HEK293 (cell line): ENCODE measurements at regions not wholly inside any gene's neighbourhood (a gene's known extent, or its start where the extent isn't known, plus 50 kb on each side); places are given as distances from the start of the nearest gene placed in this dataset.

Experiments used
- CTCF ChIA-PET: fragments of 350-600 bp; formaldehyde crosslinking; extraction: SDS; loops from one replicate; lab custom pipeline; 2021; ENCODE audit warnings: antibody characterized with exemption; lab: Yijun Ruan, JAX
- POLR2A ChIA-PET: fragments of 300-600 bp; formaldehyde crosslinking; extraction: SDS; loops from one replicate; lab custom pipeline; 2020; ENCODE audit warnings: antibody characterized with exemption, inconsistent platforms; lab: Yijun Ruan, JAX
- H3K27ac ChIP-seq: fragments of 200-500 bp; sonication (Bioruptor generic); 2 replicates; pipeline ENCODE4 v1.5.1; 2014; ENCODE audit warnings: low read depth, low read length, control low read depth, inconsistent platforms; ENCODE audit errors: extremely low read depth
- H3K36me3 ChIP-seq, 2 experiments: fragments of 200-500 bp in 1 of 2; sonication (Bioruptor generic) in 1 of 2; 1 replicate in 1 of 2; 2 replicates in 1 of 2; pipeline ENCODE4 v1.5.1; 2014 to 2017; ENCODE audit warnings: inconsistent platforms in 2 of 2, low read length in 2 of 2; ENCODE audit not compliant: control insufficient read depth in 2 of 2, insufficient read depth in 1 of 2
- H3K4me1 ChIP-seq: fragments of 200-500 bp; sonication (Bioruptor generic); 2 replicates; pipeline ENCODE4 v1.5.1; 2014; ENCODE audit warnings: mild to moderate bottlenecking, low read length, inconsistent platforms; ENCODE audit not compliant: control insufficient read depth, insufficient read depth
- H3K4me3 ChIP-seq: 2 replicates; pipeline ENCODE4 v1.5.1; 2011; ENCODE audit warnings: low read depth, mild to moderate bottlenecking, control low read depth, low read length, moderate library complexity
- H3K9me3 ChIP-seq: fragments of 200-500 bp; sonication (Bioruptor generic); 2 replicates; pipeline ENCODE4 v1.5.1; 2014; ENCODE audit warnings: low read depth, low read length, inconsistent platforms; ENCODE audit not compliant: control insufficient read depth, insufficient read depth
- CTCF ChIP-seq: fragments of 450-650 bp; formaldehyde crosslinking; IDR thresholded peaks from 2 replicates; pipeline ENCODE4 v1.5.1; 2016; ENCODE audit warnings: missing biosample characterization, missing genetic modification characterization
- ELK4 ChIP-seq: IDR thresholded peaks from 2 replicates; pipeline ENCODE4 v1.6.1; 2011; ENCODE audit warnings: mild to moderate bottlenecking, low read depth, low read length, borderline replicate concordance
- GFI1B ChIP-seq: fragments of 450-650 bp; formaldehyde crosslinking; IDR thresholded peaks from 2 replicates; pipeline ENCODE4 v1.5.1; 2016; ENCODE audit warnings: missing biosample characterization, missing genetic modification characterization
- KLF16 ChIP-seq: fragments of 450-650 bp; formaldehyde crosslinking; IDR thresholded peaks from 2 replicates; pipeline ENCODE4 v1.5.1; 2017; ENCODE audit warnings: missing biosample characterization, missing genetic modification characterization
- MYNN ChIP-seq: fragments of 450-650 bp; formaldehyde crosslinking; IDR thresholded peaks from 2 replicates; pipeline ENCODE4 v1.5.1; 2016; ENCODE audit warnings: missing biosample characterization, missing genetic modification characterization, borderline replicate concordance
- PRDM6 ChIP-seq: fragments of 450-650 bp; formaldehyde crosslinking; IDR thresholded peaks from 2 replicates; pipeline ENCODE4 v1.5.1; 2017; ENCODE audit warnings: missing biosample characterization, missing genetic modification characterization
- SALL2 ChIP-seq: fragments of 450-650 bp; formaldehyde crosslinking; IDR thresholded peaks from 2 replicates; pipeline ENCODE4 v1.5.0; 2017; ENCODE audit warnings: missing biosample characterization, mild to moderate bottlenecking, missing genetic modification characterization, borderline replicate concordance
- TCF7L2 ChIP-seq: IDR thresholded peaks from 2 replicates; pipeline ENCODE4 v1.6.1; 2011; ENCODE audit warnings: low read depth, mild to moderate bottlenecking, inconsistent platforms, low read length, moderate library complexity, borderline replicate concordance
- ZBTB20 ChIP-seq: fragments of 450-650 bp; formaldehyde crosslinking; IDR thresholded peaks from 2 replicates; pipeline ENCODE4 v1.5.1; 2016; ENCODE audit warnings: missing biosample characterization, missing genetic modification characterization
- ZBTB6 ChIP-seq: fragments of 450-650 bp; formaldehyde crosslinking; IDR thresholded peaks from 2 replicates; pipeline ENCODE4 v1.5.1; 2017; ENCODE audit warnings: missing biosample characterization, missing genetic modification characterization
- ZBTB7A ChIP-seq: fragments of 450-650 bp; formaldehyde crosslinking; IDR thresholded peaks from 2 replicates; pipeline ENCODE4 v1.5.1; 2016; ENCODE audit warnings: low read depth, missing biosample characterization, missing genetic modification characterization
- ZNF132 ChIP-seq: fragments of 450-650 bp; formaldehyde crosslinking; IDR thresholded peaks from 2 replicates; pipeline ENCODE4 v1.5.1; 2017; ENCODE audit warnings: missing biosample characterization, missing genetic modification characterization, borderline replicate concordance
- ZNF157 ChIP-seq: fragments of 450-650 bp; formaldehyde crosslinking; IDR thresholded peaks from 2 replicates; pipeline ENCODE4 v1.5.1; 2016; ENCODE audit warnings: missing biosample characterization, missing genetic modification characterization
- ZNF19 ChIP-seq: fragments of 450-650 bp; formaldehyde crosslinking; IDR thresholded peaks from 2 replicates; pipeline ENCODE4; 2016; ENCODE audit warnings: missing biosample characterization, missing genetic modification characterization, low read depth
- ZNF37A ChIP-seq: fragments of 450-650 bp; IDR thresholded peaks from 2 replicates; pipeline ENCODE4 v1.5.1; 2018; ENCODE audit warnings: missing biosample characterization, missing genetic modification characterization
- ZNF555 ChIP-seq: fragments of 450-650 bp; formaldehyde crosslinking; conservative IDR thresholded peaks from 2 replicates; pipeline ENCODE4 v1.5.1; 2017; ENCODE audit warnings: missing biosample characterization, mild to moderate bottlenecking, missing genetic modification characterization, inconsistent platforms
- ZSCAN5A ChIP-seq: fragments of 450-650 bp; formaldehyde crosslinking; IDR thresholded peaks from 2 replicates; pipeline ENCODE4 v1.5.1; 2016; ENCODE audit warnings: missing biosample characterization, missing genetic modification characterization
- TF ChIP-seq, protein P1 (sequence below): fragments of 450-650 bp; formaldehyde crosslinking; optimal IDR thresholded peaks from 2 replicates; pipeline ENCODE3; 2016; ENCODE audit warnings: missing biosample characterization, mild to moderate bottlenecking, missing genetic modification characterization

DNA sequence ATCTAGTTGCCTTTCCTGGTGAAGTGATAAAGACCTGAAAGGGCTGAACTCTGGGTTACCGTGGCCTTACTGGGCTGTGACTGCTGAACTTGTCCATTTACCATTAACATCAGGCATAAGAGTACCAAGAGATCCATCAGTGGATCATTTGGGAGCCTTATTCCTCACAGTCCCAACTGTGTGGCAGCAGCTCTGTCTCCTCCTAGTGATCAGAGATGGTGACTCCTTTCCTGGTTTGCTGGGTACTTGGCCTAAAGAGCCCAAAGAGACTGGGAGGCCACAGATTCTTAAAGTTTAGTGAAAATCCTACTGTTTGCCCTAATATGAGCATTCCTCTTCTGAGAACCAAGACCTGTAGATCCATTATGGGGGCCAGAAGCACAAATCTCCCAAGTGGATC is 56.3 kb upstream of the ATP6AP2 start:
- CTCF ChIA-PET, result interaction anchor here (0.7 kb wide), 1 partner anchor 20 kb away, joined by 3 read pairs; no protein-coding TSS in a partner anchor

More for the DNA sequence above, 56.3 kb upstream of the ATP6AP2 start:
- no peak overlapping the region for H3K27ac ChIP-seq
- H3K4me3 ChIP-seq, result no peak overlapping the region
- TF ChIP-seq, protein P1, sequence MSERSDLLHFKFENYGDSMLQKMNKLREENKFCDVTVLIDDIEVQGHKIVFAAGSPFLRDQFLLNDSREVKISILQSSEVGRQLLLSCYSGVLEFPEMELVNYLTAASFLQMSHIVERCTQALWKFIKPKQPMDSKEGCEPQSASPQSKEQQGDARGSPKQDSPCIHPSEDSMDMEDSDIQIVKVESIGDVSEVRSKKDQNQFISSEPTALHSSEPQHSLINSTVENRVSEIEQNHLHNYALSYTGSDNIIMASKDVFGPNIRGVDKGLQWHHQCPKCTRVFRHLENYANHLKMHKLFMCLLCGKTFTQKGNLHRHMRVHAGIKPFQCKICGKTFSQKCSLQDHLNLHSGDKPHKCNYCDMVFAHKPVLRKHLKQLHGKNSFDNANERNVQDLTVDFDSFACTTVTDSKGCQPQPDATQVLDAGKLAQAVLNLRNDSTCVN (tag by site-specific recombination), result no peak
- no peak for TF ChIP-seq ZNF555 (tag by site-specific recombination)
- TF ChIP-seq ZBTB20 (tag by site-specific recombination), result no peak
- no peak for TF ChIP-seq KLF16 (tag by site-specific recombination)
- no peak for TF ChIP-seq ELK4
- TF ChIP-seq CTCF (tag by site-specific recombination), result no peak
- no peak for TF ChIP-seq ZNF157 (tag by site-specific recombination)
- TF ChIP-seq MYNN, result no peak
- TF ChIP-seq GFI1B (tag by site-specific recombination), result no peak
- TF ChIP-seq PRDM6 (tag by site-specific recombination), result no peak
- no peak for TF ChIP-seq ZBTB6 (tag by site-specific recombination)
- TF ChIP-seq TCF7L2, result no peak
- no peak for TF ChIP-seq ZNF132
- no peak for TF ChIP-seq ZNF19 (tag by site-specific recombination)
- TF ChIP-seq ZSCAN5A (tag by site-specific recombination), result no peak
- TF ChIP-seq ZBTB7A (tag by site-specific recombination), result no peak
- TF ChIP-seq SALL2 (tag by site-specific recombination), result no peak
- TF ChIP-seq ZNF37A (tag by site-specific recombination), result no peak
- POLR2A ChIA-PET, result no interaction called here
- no peaks in the 10 kb centered on the region for H3K36me3 ChIP-seq
- no peaks in the 10 kb centered on the region for H3K4me1 ChIP-seq
- no peaks in the 10 kb centered on the region for H3K9me3 ChIP-seq
